ENCODE measurements at regions not wholly inside any gene's neighbourhood (a gene's known extent, or its start where the extent isn't known, plus 50 kb on each side); places are given as distances from the start of the nearest gene placed in this dataset.

- ATAC-seq (replicated peaks; ENCODE audit: extremely low read depth, poor library complexity, severe bottlenecking), result no peak
Observed at GRCh38 chr2:64748561-64748960, 94.8 kb upstream of the SERTAD2 start.

GRCh38 chr2:64749446-64749845, 95.7 kb upstream of the SERTAD2 start:
- no peak for ATAC-seq (replicated peaks; ENCODE audit: extremely low read depth, poor library complexity, severe bottlenecking)
- Mint-ChIP-seq H3K27ac (ENCODE audit: low read depth) (peak overlapping the region; percentile 93), H3K9me3 (no peaks in the 10 kb centered on the region), H3K36me3 (ENCODE audit: insufficient read depth) (peaks cover 16% of the 10 kb centered on the region), H3K27me3 (no peaks in the 10 kb centered on the region), H3K4me1 (peaks cover 13% of the 10 kb centered on the region), H3K4me3 (peak overlapping the region; percentile 96)
- no peak for DNase-seq (ENCODE audit: low spot score in 2 of 2)

More at GRCh38 chr2:64748561-64748960, 94.8 kb upstream of the SERTAD2 start:
- H3K27ac Mint-ChIP-seq (ENCODE audit: low read depth), result no peak overlapping the region
- H3K9me3 Mint-ChIP-seq, result no peaks in the 10 kb centered on the region
- no peak overlapping the region for H3K4me3 Mint-ChIP-seq
- H3K36me3 Mint-ChIP-seq (ENCODE audit: insufficient read depth), result peaks cover 15% of the 10 kb centered on the region
- no peak for DNase-seq (ENCODE audit: low spot score in 2 of 2)
- H3K4me1 Mint-ChIP-seq, result peaks cover 18% of the 10 kb centered on the region
- no peaks in the 10 kb centered on the region for H3K27me3 Mint-ChIP-seq

GRCh38 chr2:64750001-64750816, 96.5 kb upstream of the SERTAD2 start:
- Mint-ChIP-seq H3K27me3 (no peaks in the 10 kb centered on the region), H3K4me3 (peak overlapping the region; percentile 96), H3K27ac (ENCODE audit: low read depth) (peak overlapping the region; percentile 93), H3K9me3 (no peaks in the 10 kb centered on the region), H3K36me3 (ENCODE audit: insufficient read depth) (peaks cover 17% of the 10 kb centered on the region), H3K4me1 (peaks cover 13% of the 10 kb centered on the region)
- DNase-seq (ENCODE audit: low spot score in 2 of 2) (no peak), ATAC-seq (replicated peaks; ENCODE audit: extremely low read depth, poor library complexity, severe bottlenecking) (no peak)

- H3K27me3 Mint-ChIP-seq, result no peaks in the 10 kb centered on the region
- peak; percentile 89 to 96 for DNase-seq (ENCODE audit: low spot score in 2 of 2)
- H3K27ac Mint-ChIP-seq (ENCODE audit: low read depth), result peak overlapping the region; percentile 93
- peaks cover 17% of the 10 kb centered on the region for H3K36me3 Mint-ChIP-seq (ENCODE audit: insufficient read depth)
- peak; percentile 88 for ATAC-seq (replicated peaks; ENCODE audit: extremely low read depth, poor library complexity, severe bottlenecking)
- H3K4me1 Mint-ChIP-seq, result peaks cover 13% of the 10 kb centered on the region
- peak overlapping the region; percentile 96 for H3K4me3 Mint-ChIP-seq
- no peaks in the 10 kb centered on the region for H3K9me3 Mint-ChIP-seq
Observed at GRCh38 chr2:64750817-64751285, 97.1 kb upstream of the SERTAD2 start.

GRCh38 chr2:64751286-64752260, 97.9 kb upstream of the SERTAD2 start:
- peaks cover 13% of the 10 kb centered on the region for H3K4me1 Mint-ChIP-seq
- peak; percentile 48 for ATAC-seq (replicated peaks; ENCODE audit: extremely low read depth, poor library complexity, severe bottlenecking)
- peak in 1 of 2 donors; percentile 84 for DNase-seq (ENCODE audit: low spot score in 2 of 2)

GRCh38 chr2:64753399-64753798, 99.7 kb upstream of the SERTAD2 start:
- H3K4me1 Mint-ChIP-seq, result peaks cover 13% of the 10 kb centered on the region
- H3K27ac Mint-ChIP-seq (ENCODE audit: low read depth), result no peak overlapping the region
- ATAC-seq (replicated peaks; ENCODE audit: extremely low read depth, poor library complexity, severe bottlenecking), result no peak
- H3K36me3 Mint-ChIP-seq (ENCODE audit: insufficient read depth), result peaks cover 17% of the 10 kb centered on the region
- no peak overlapping the region for H3K4me3 Mint-ChIP-seq
- no peaks in the 10 kb centered on the region for H3K27me3 Mint-ChIP-seq
- DNase-seq (ENCODE audit: low spot score in 2 of 2), result no peak
- H3K9me3 Mint-ChIP-seq, result no peaks in the 10 kb centered on the region

More at GRCh38 chr2:64751286-64752260, 97.9 kb upstream of the SERTAD2 start:
- Mint-ChIP-seq H3K4me3 (peak overlapping the region; percentile 96), H3K9me3 (no peaks in the 10 kb centered on the region), H3K27me3 (no peaks in the 10 kb centered on the region), H3K36me3 (ENCODE audit: insufficient read depth) (peaks cover 17% of the 10 kb centered on the region), H3K27ac (ENCODE audit: low read depth) (peak overlapping the region; percentile 93)

GRCh38 chr2:64754570-64754969, 100.9 kb upstream of the SERTAD2 start:
- Mint-ChIP-seq H3K4me3 (no peak overlapping the region), H3K4me1 (peaks cover 10% of the 10 kb centered on the region), H3K9me3 (no peaks in the 10 kb centered on the region), H3K27ac (ENCODE audit: low read depth) (no peak overlapping the region), H3K36me3 (ENCODE audit: insufficient read depth) (peaks cover 17% of the 10 kb centered on the region), H3K27me3 (no peaks in the 10 kb centered on the region)
- ATAC-seq (replicated peaks; ENCODE audit: extremely low read depth, poor library complexity, severe bottlenecking), result no peak
- DNase-seq (ENCODE audit: low spot score in 2 of 2), result no peak

- H3K27ac Mint-ChIP-seq (ENCODE audit: low read depth), result no peak overlapping the region
- peaks cover 3% of the 10 kb centered on the region for H3K36me3 Mint-ChIP-seq (ENCODE audit: insufficient read depth)
- no peaks in the 10 kb centered on the region for H3K9me3 Mint-ChIP-seq
- H3K4me3 Mint-ChIP-seq, result no peak overlapping the region
- no peaks in the 10 kb centered on the region for H3K27me3 Mint-ChIP-seq
- DNase-seq (ENCODE audit: low spot score in 2 of 2) (no peak), ATAC-seq (replicated peaks; ENCODE audit: extremely low read depth, poor library complexity, severe bottlenecking) (no peak)
- peaks cover 2% of the 10 kb centered on the region for H3K4me1 Mint-ChIP-seq
Observed at GRCh38 chr2:64757126-64757525, 103.4 kb upstream of the SERTAD2 start.

GRCh38 chr2:64760128-64760527, 106.4 kb upstream of the SERTAD2 start:
- no peaks in the 10 kb centered on the region for H3K9me3 Mint-ChIP-seq
- DNase-seq (ENCODE audit: low spot score in 2 of 2), result no peak
- no peak for ATAC-seq (replicated peaks; ENCODE audit: extremely low read depth, poor library complexity, severe bottlenecking)
- no peaks in the 10 kb centered on the region for H3K36me3 Mint-ChIP-seq (ENCODE audit: insufficient read depth)
- no peak overlapping the region for H3K27ac Mint-ChIP-seq (ENCODE audit: low read depth)
- no peaks in the 10 kb centered on the region for H3K27me3 Mint-ChIP-seq
- H3K4me1 Mint-ChIP-seq, result no peaks in the 10 kb centered on the region
- H3K4me3 Mint-ChIP-seq, result no peak overlapping the region

GRCh38 chr2:64762301-64762997, 108.7 kb upstream of the SERTAD2 start:
- H3K27ac Mint-ChIP-seq (ENCODE audit: low read depth), result no peak overlapping the region
- DNase-seq (ENCODE audit: low spot score in 2 of 2) (no peak), ATAC-seq (replicated peaks; ENCODE audit: extremely low read depth, poor library complexity, severe bottlenecking) (no peak)
- H3K4me1 Mint-ChIP-seq, result peaks cover 10% of the 10 kb centered on the region
- no peaks in the 10 kb centered on the region for H3K27me3 Mint-ChIP-seq
- H3K36me3 Mint-ChIP-seq (ENCODE audit: insufficient read depth), result no peaks in the 10 kb centered on the region
- H3K4me3 Mint-ChIP-seq, result no peak overlapping the region
- no peaks in the 10 kb centered on the region for H3K9me3 Mint-ChIP-seq

- Mint-ChIP-seq H3K4me3 (no peak overlapping the region), H3K9me3 (no peaks in the 10 kb centered on the region), H3K27me3 (no peaks in the 10 kb centered on the region), H3K27ac (ENCODE audit: low read depth) (no peak overlapping the region), H3K4me1 (peaks cover 14% of the 10 kb centered on the region), H3K36me3 (ENCODE audit: insufficient read depth) (peaks cover 2% of the 10 kb centered on the region)
- DNase-seq (ENCODE audit: low spot score in 2 of 2) (no peak), ATAC-seq (replicated peaks; ENCODE audit: extremely low read depth, poor library complexity, severe bottlenecking) (no peak)
Observed at GRCh38 chr2:64763126-64763525, 109.4 kb upstream of the SERTAD2 start.

- no peak for ATAC-seq (replicated peaks; ENCODE audit: extremely low read depth, poor library complexity, severe bottlenecking)
- peak overlapping the region; percentile 6 for H3K27ac Mint-ChIP-seq (ENCODE audit: low read depth)
- DNase-seq (ENCODE audit: low spot score in 2 of 2), result no peak
- H3K4me3 Mint-ChIP-seq, result no peak overlapping the region
- no peaks in the 10 kb centered on the region for H3K27me3 Mint-ChIP-seq
- peaks cover 21% of the 10 kb centered on the region for H3K4me1 Mint-ChIP-seq
- H3K36me3 Mint-ChIP-seq (ENCODE audit: insufficient read depth), result peaks cover 5% of the 10 kb centered on the region
- H3K9me3 Mint-ChIP-seq, result no peaks in the 10 kb centered on the region
Observed at GRCh38 chr2:64765160-64765805, 111.6 kb upstream of the SERTAD2 start.

All from central memory CD8-positive, alpha-beta T cell (primary cell).